ENCODE measurements at regions not wholly inside any gene's neighbourhood (a gene's known extent, or its start where the extent isn't known, plus 50 kb on each side); places are given as distances from the start of the nearest gene placed in this dataset.

DNA sequence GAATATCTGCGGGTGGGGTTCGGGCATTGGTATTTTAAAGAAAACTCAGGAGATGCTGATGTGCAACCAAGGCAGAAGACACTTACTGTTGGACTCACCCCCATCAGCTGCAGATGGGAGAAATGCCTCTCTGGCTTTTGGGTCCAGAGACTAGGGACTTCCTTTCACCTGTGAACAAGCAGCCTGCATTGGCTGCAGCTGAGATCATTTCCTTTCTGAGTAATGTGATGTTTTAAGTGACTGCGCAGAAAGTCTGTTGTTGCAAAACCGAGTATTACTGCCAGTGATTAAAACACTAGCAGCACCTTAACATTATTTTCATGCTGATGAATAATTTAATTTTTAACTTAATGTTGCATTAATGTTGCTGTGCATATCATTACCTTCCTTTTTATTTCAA, 143.0 kb downstream of the TSN start:
- TF ChIP-seq, protein P1, sequence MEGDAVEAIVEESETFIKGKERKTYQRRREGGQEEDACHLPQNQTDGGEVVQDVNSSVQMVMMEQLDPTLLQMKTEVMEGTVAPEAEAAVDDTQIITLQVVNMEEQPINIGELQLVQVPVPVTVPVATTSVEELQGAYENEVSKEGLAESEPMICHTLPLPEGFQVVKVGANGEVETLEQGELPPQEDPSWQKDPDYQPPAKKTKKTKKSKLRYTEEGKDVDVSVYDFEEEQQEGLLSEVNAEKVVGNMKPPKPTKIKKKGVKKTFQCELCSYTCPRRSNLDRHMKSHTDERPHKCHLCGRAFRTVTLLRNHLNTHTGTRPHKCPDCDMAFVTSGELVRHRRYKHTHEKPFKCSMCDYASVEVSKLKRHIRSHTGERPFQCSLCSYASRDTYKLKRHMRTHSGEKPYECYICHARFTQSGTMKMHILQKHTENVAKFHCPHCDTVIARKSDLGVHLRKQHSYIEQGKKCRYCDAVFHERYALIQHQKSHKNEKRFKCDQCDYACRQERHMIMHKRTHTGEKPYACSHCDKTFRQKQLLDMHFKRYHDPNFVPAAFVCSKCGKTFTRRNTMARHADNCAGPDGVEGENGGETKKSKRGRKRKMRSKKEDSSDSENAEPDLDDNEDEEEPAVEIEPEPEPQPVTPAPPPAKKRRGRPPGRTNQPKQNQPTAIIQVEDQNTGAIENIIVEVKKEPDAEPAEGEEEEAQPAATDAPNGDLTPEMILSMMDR (IDR thresholded peaks at IDR 0.05; ENCODE audit: low read depth, low read length, poor library complexity, severe bottlenecking), result no peak
- TF ChIP-seq EZH2phosphoT487 (IDR thresholded peaks at IDR 0.05; ENCODE audit: borderline replicate concordance, low read length), result no peak
